Suprapubic skin (tissue), 4 donors: ENCODE measurements at regions not wholly inside any gene's neighbourhood (a gene's known extent, or its start where the extent isn't known, plus 50 kb on each side); places are given as distances from the start of the nearest gene placed in this dataset.

Experiments
- DNase-seq, 2 donors: peaks; one replicate each; pipeline ENCODE4 v3.0.0-alpha.2; 2019; ENCODE audit warnings: low spot score in 2 of 2
- H3K27ac ChIP-seq: fragments of 200-600 bp; sonication (generic); one replicate; pipeline ENCODE4 v1.5.1; 2019
- H3K27me3 ChIP-seq: fragments of 200-600 bp; sonication (generic); one replicate; pipeline ENCODE4 v1.5.1; 2019
- H3K36me3 ChIP-seq: fragments of 200-600 bp; sonication (generic); one replicate; pipeline ENCODE4 v1.5.1; 2019
- H3K4me1 ChIP-seq: fragments of 200-600 bp; sonication (generic); one replicate; pipeline ENCODE4 v1.5.1; 2019
- H3K4me3 ChIP-seq: fragments of 200-600 bp; sonication (generic); one replicate; pipeline ENCODE4 v1.5.1; 2019; ENCODE audit warnings: mild to moderate bottlenecking
- H3K9me3 ChIP-seq: fragments of 200-600 bp; sonication (generic); one replicate; pipeline ENCODE4 v1.5.1; 2019
- EP300 ChIP-seq: sonication (generic); formaldehyde crosslinking; IDR thresholded peaks from one replicate; pipeline ENCODE4 v1.6.1; 2017; ENCODE audit warnings: antibody characterized with exemption
- POLR2A ChIP-seq, 2 donors: fragments of 450-650 bp; IDR thresholded peaks; one replicate each; pipeline ENCODE4 v1.6.1; 2017; ENCODE audit warnings: antibody characterized with exemption in 2 of 2, mild to moderate bottlenecking in 2 of 2, moderate library complexity in 2 of 2
- POLR2AphosphoS5 ChIP-seq, 3 donors: sonication (generic); formaldehyde crosslinking; IDR thresholded peaks; one replicate each; pipeline ENCODE4 v1.6.1; 2017; ENCODE audit warnings: antibody characterized with exemption in 3 of 3
- WGBS: methylation state at CpG from one replicate; pipeline ENCODE4 v1.1.5; 2018; 5-methylcytosine and 5-hydroxymethylcytosine counted together
- TF ChIP-seq, protein P1 (sequence below), 2 donors: fragments of 200-600 bp in 1 of 2; fragments of 450-650 bp in 1 of 2; sonication (generic) in 1 of 2; IDR thresholded peaks; one replicate each; pipeline ENCODE4 v1.5.1; 2016 to 2019; ENCODE audit warnings: antibody characterized with exemption in 2 of 2, mild to moderate bottlenecking in 1 of 2, moderate library complexity in 1 of 2

DNA sequence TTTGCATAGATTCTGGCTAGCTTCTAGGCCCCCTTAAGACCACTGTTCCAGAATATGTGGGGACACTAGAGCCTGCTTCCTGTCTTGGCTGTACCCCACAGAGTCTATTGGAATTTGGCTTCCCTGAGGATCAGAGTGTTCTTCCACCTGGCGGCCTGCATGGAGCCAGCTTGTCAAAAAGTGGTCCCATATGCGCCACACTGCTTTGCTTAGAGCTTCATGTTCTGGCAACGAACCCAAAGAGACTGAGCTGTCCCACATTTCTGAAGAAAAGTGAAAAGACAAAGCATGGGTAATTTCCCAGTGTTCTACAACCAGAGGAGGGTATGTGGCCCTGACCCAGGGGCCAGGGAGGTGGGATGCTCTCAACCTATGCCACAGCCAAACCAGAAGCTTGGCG lies 52.7 kb upstream of the FZD7 start:
- 73% methylated on average over 3 of the region's 4 CpGs for WGBS
- H3K9me3 ChIP-seq, result no peaks in the 10 kb centered on the region
- H3K27ac ChIP-seq, result no peak overlapping the region
- H3K4me3 ChIP-seq, result no peak overlapping the region
- no peaks in the 10 kb centered on the region for H3K27me3 ChIP-seq
- TF ChIP-seq EP300 (no peak), POLR2A (IDR thresholded peaks at IDR 0.05) (no peak), POLR2AphosphoS5 (IDR thresholded peaks at IDR 0.05) (no peak)
- TF ChIP-seq, protein P1, sequence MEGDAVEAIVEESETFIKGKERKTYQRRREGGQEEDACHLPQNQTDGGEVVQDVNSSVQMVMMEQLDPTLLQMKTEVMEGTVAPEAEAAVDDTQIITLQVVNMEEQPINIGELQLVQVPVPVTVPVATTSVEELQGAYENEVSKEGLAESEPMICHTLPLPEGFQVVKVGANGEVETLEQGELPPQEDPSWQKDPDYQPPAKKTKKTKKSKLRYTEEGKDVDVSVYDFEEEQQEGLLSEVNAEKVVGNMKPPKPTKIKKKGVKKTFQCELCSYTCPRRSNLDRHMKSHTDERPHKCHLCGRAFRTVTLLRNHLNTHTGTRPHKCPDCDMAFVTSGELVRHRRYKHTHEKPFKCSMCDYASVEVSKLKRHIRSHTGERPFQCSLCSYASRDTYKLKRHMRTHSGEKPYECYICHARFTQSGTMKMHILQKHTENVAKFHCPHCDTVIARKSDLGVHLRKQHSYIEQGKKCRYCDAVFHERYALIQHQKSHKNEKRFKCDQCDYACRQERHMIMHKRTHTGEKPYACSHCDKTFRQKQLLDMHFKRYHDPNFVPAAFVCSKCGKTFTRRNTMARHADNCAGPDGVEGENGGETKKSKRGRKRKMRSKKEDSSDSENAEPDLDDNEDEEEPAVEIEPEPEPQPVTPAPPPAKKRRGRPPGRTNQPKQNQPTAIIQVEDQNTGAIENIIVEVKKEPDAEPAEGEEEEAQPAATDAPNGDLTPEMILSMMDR (IDR thresholded peaks at IDR 0.05), result no peak
- H3K4me1 ChIP-seq, result peaks cover 21% of the 10 kb centered on the region
- no peaks in the 10 kb centered on the region for H3K36me3 ChIP-seq
- no peak for DNase-seq

DNA sequence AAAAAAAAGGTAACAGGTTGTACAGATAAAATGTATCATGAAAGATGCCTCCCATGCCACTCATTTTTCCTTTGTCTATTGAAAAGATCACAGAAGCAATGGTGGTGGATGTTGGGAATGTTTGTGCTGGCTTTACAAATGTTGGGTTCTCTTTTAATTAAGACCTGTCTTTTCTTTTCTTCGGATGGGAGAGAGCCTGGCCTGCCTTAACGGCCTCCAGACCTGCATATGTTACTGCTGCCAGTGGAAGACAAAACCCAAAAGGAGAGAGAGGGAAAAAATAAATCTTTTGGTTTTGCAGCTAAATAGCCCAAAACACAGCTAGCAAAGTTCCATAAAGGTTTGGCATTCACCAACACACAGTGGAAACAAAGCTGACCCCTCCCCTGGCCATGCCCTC lies 50.5 kb upstream of the FZD7 start:
- TF ChIP-seq EP300 (no peak), POLR2AphosphoS5 (IDR thresholded peaks at IDR 0.05) (no peak), POLR2A (IDR thresholded peaks at IDR 0.05) (no peak)
- TF ChIP-seq, protein P1 (IDR thresholded peaks at IDR 0.05), result no peak
- H3K27me3 ChIP-seq, result no peaks in the 10 kb centered on the region
- DNase-seq, result no peak
- H3K4me1 ChIP-seq, result peaks cover 13% of the 10 kb centered on the region
- H3K36me3 ChIP-seq, result no peaks in the 10 kb centered on the region
- H3K27ac ChIP-seq, result no peak overlapping the region
- no peaks in the 10 kb centered on the region for H3K9me3 ChIP-seq
- H3K4me3 ChIP-seq, result no peak overlapping the region
- WGBS, result 70% methylated on average over 2 of the region's 2 CpGs

DNA sequence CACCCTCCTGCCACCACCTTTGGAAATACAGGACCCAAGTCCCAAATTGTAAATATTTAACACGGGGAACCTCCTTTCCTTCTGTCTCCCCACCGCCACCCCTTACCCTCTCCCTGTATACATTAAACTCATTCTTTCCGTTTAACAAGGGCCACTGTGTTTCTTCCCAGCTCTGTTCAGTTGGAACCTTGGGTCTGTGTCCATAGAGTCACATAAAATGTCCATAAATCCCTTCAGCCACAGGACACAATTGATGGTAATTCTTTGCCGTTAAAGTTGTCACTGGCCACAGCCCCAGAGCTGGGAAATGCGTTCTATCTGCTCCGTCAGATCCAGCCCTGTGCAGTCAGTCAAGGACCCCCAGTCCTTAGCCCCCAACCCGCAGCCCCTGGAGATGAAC lies 49.9 kb upstream of the FZD7 start:
- no peaks in the 10 kb centered on the region for H3K9me3 ChIP-seq
- H3K27ac ChIP-seq, result no peak overlapping the region
- no peak for TF ChIP-seq EP300
- H3K4me1 ChIP-seq, result peaks cover 7% of the 10 kb centered on the region
- DNase-seq, result no peak
- no peak overlapping the region for H3K4me3 ChIP-seq
- H3K27me3 ChIP-seq, result no peaks in the 10 kb centered on the region
- H3K36me3 ChIP-seq, result no peaks in the 10 kb centered on the region
- WGBS, result 84% methylated on average over 7 of the region's 7 CpGs
